Loucy (cell line): ENCODE measurements at regions not wholly inside any gene's neighbourhood (a gene's known extent, or its start where the extent isn't known, plus 50 kb on each side); places are given as distances from the start of the nearest gene placed in this dataset.

Experiments used
- H2AFZ ChIP-seq: fragments of 200-600 bp; sonication (generic); 2 replicates; pipeline ENCODE4 v1.6.0; 2016; ENCODE audit warnings: antibody characterized with exemption, mild to moderate bottlenecking, low read length, moderate library complexity
- H3F3A ChIP-seq: fragments of 200-600 bp; 2 replicates; pipeline ENCODE4 v1.6.0; 2016; ENCODE audit warnings: antibody characterized with exemption, low read depth, mild to moderate bottlenecking
- H3K27me3 ChIP-seq: fragments of 200-600 bp; sonication (generic); 2 replicates; pipeline ENCODE4 v1.6.1; 2014; ENCODE audit warnings: low read length, mild to moderate bottlenecking; ENCODE audit not compliant: insufficient read depth, poor library complexity, severe bottlenecking
- H3K36me3 ChIP-seq: fragments of 200-600 bp; sonication (generic); 2 replicates; pipeline ENCODE4 v1.6.1; 2016; ENCODE audit warnings: low read length; ENCODE audit not compliant: insufficient read depth
- H3K4me1 ChIP-seq: fragments of 200-600 bp; sonication (generic); 2 replicates; pipeline ENCODE4 v1.5.1; 2014; ENCODE audit warnings: low read length, mild to moderate bottlenecking; ENCODE audit not compliant: insufficient read depth, poor library complexity, severe bottlenecking
- H3K4me2 ChIP-seq: fragments of 200-600 bp; sonication (generic); 2 replicates; pipeline ENCODE4 v1.6.0; 2014; ENCODE audit warnings: antibody characterized with exemption, low read length, low read depth, mild to moderate bottlenecking; ENCODE audit not compliant: poor library complexity, severe bottlenecking
- H3K4me3 ChIP-seq: fragments of 200-600 bp; sonication (generic); 2 replicates; pipeline ENCODE4 v1.5.1; 2014; ENCODE audit warnings: low read length, mild to moderate bottlenecking, mixed read lengths; ENCODE audit not compliant: poor library complexity, severe bottlenecking
- H3K79me2 ChIP-seq: fragments of 200-600 bp; sonication (generic); 2 replicates; pipeline ENCODE4 v1.6.1; 2014; ENCODE audit warnings: low read length; ENCODE audit not compliant: insufficient read depth
- H3K9ac ChIP-seq: fragments of 200-600 bp; sonication (generic); 2 replicates; pipeline ENCODE4 v1.6.0; 2014; ENCODE audit warnings: mild to moderate bottlenecking, low read depth, low read length, moderate library complexity; ENCODE audit not compliant: poor library complexity, severe bottlenecking
- H3K9me2 ChIP-seq: fragments of 200-600 bp; sonication (generic); replicated peaks from 2 replicates; pipeline ENCODE4 v1.6.1; 2016; ENCODE audit warnings: low read depth, low read length, mixed read lengths
- H3K9me3 ChIP-seq: fragments of 200-600 bp; sonication (generic); 2 replicates; pipeline ENCODE4 v1.6.1; 2014; ENCODE audit warnings: mild to moderate bottlenecking, antibody characterized with exemption, low read length, low read depth; ENCODE audit not compliant: insufficient read depth
- H4K20me1 ChIP-seq: fragments of 200-600 bp; sonication (generic); 2 replicates; pipeline ENCODE4 v1.6.0; 2014; ENCODE audit warnings: antibody characterized with exemption, low read length, mild to moderate bottlenecking; ENCODE audit not compliant: insufficient read depth, poor library complexity, severe bottlenecking
- CTCF ChIP-seq: fragments of 200-600 bp; sonication (generic); conservative IDR thresholded peaks from 2 replicates; pipeline ENCODE4 v1.5.1; 2014; ENCODE audit warnings: mild to moderate bottlenecking, antibody characterized with exemption, low read length
- EZH2phosphoT487 ChIP-seq: fragments of 200-600 bp; IDR thresholded peaks from 2 replicates; pipeline ENCODE4 v1.6.1; 2018; ENCODE audit warnings: antibody characterized with exemption, mild to moderate bottlenecking, moderate library complexity, borderline replicate concordance

GRCh38 chr1:87720561-87720960 is 391.9 kb downstream of the LMO4 start:
- H3K36me3 ChIP-seq: no peaks in the 10 kb centered on the region
- H3K79me2 ChIP-seq: no peaks in the 10 kb centered on the region
- no peaks in the 10 kb centered on the region for H3F3A ChIP-seq
- H2AFZ ChIP-seq: peak overlapping the region; percentile 36; the same call in 1 of the 2 replicates
- no peak overlapping the region for H3K9ac ChIP-seq
- H4K20me1 ChIP-seq: no peaks in the 10 kb centered on the region
- no peaks in the 10 kb centered on the region for H3K9me2 ChIP-seq
- no peaks in the 10 kb centered on the region for H3K27me3 ChIP-seq
- H3K4me1 ChIP-seq: peaks cover 31% of the 10 kb centered on the region
- TF ChIP-seq CTCF: no peak
- TF ChIP-seq EZH2phosphoT487: no peak
- H3K4me2 ChIP-seq: no peak overlapping the region
- no peak overlapping the region for H3K4me3 ChIP-seq
- no peaks in the 10 kb centered on the region for H3K9me3 ChIP-seq

GRCh38 chr1:87723193-87723592 is 394.5 kb downstream of the LMO4 start:
- Histone ChIP-seq H2AFZ (no peak overlapping the region), H3K36me3 (no peaks in the 10 kb centered on the region), H3K4me1 (peaks cover 19% of the 10 kb centered on the region), H3K9ac (no peak overlapping the region), H3K79me2 (no peaks in the 10 kb centered on the region), H3K9me2 (no peaks in the 10 kb centered on the region), H3K4me2 (no peak overlapping the region), H4K20me1 (no peaks in the 10 kb centered on the region), H3K27me3 (no peaks in the 10 kb centered on the region), H3F3A (no peaks in the 10 kb centered on the region), H3K9me3 (no peaks in the 10 kb centered on the region), H3K4me3 (no peak overlapping the region)
- TF ChIP-seq EZH2phosphoT487: no peak
- TF ChIP-seq CTCF: no peak

GRCh38 chr1:87728169-87728568 is 399.5 kb downstream of the LMO4 start:
- H3K27me3 ChIP-seq: no peaks in the 10 kb centered on the region
- H3K4me3 ChIP-seq: no peak overlapping the region
- no peak overlapping the region for H2AFZ ChIP-seq
- H3K9me3 ChIP-seq: no peaks in the 10 kb centered on the region
- no peak for TF ChIP-seq EZH2phosphoT487
- no peak for TF ChIP-seq CTCF
- no peak overlapping the region for H3K4me2 ChIP-seq
- no peaks in the 10 kb centered on the region for H3K79me2 ChIP-seq
- no peaks in the 10 kb centered on the region for H3K36me3 ChIP-seq
- no peak overlapping the region for H3K9ac ChIP-seq
- H3F3A ChIP-seq: no peaks in the 10 kb centered on the region
- H3K9me2 ChIP-seq: no peaks in the 10 kb centered on the region
- no peaks in the 10 kb centered on the region for H3K4me1 ChIP-seq
- H4K20me1 ChIP-seq: no peaks in the 10 kb centered on the region
